ENCODE measurements at regions not wholly inside any gene's neighbourhood (a gene's known extent, or its start where the extent isn't known, plus 50 kb on each side); places are given as distances from the start of the nearest gene placed in this dataset.

GRCh38 chr6:6919173-6919572, 188.6 kb upstream of the RREB1 start:
- DNase-seq (ENCODE audit: low read depth) = no peak

GRCh38 chr6:6920114-6920986, 187.4 kb upstream of the RREB1 start:
- no peak for DNase-seq (ENCODE audit: low read depth)

DNA sequence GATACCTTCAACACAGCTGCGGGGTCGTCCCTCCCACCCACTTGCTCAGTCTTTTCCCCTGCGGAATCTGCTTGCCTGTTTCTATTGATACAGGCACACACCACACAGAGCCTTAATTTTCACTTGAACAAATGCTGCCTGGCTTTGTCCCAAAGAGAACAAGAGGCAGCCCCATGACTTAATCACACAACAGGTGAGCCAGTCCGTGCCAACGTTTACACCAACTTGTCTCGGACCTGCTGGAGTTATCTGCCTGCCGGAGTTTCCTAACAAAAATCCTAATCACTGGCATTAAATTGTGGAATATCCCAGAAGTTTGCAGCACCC, 186.8 kb upstream of the RREB1 start:
- DNase-seq (ENCODE audit: low read depth) = no peak

DNA sequence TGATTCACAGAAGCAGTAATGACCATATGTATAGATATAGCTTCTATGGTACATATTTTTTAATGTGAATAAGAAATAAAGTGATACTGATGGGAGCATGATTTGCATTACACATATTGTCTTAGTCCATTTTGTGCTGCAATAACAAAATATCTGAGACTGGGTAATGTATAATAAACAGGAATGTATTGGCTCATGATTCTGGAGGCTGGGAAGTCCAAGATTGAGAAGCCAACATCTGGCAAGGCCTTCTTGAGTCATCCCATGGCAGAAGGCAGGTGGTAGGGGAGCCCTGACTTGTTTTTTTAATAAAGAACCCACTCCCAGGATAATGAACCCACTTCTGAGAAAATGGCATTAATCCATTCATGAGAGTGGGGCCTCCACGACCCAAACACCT, 185.6 kb upstream of the RREB1 start:
- no peak for DNase-seq (ENCODE audit: low read depth)

GRCh38 chr6:6923605-6924004, 184.2 kb upstream of the RREB1 start:
- no peak for DNase-seq (ENCODE audit: low read depth)

DNA sequence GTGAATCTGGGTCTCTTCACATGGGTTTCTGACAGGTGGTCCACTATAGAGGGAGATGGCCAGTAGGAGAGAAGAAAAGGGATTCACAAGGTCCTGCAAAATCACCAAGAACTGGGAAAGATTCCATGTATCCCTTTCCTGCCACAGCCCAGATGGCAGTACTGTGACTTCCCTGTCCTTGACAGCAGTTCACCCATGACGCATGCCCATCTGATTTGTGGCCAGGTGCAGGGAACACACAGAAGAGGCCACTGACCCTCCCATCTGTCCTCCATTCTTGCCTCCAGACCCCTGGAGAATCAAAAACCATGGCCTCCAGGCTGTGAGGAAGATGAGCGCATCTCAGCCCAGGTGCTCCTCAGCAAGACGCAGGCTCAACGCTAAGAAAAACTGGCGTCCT, 183.1 kb upstream of the RREB1 start:
- DNase-seq (ENCODE audit: low read depth) = no peak

- DNase-seq (ENCODE audit: low read depth) = no peak
These were observed 182.2 kb upstream of the RREB1 start for GRCh38 chr6:6925391-6926164.

- no peak for DNase-seq (ENCODE audit: low read depth)
These were observed 180.9 kb upstream of the RREB1 start for GRCh38 chr6:6926856-6927255.

GRCh38 chr6:6927521-6928361, 180.0 kb upstream of the RREB1 start:
- DNase-seq (ENCODE audit: low read depth) = no peak

GRCh38 chr6:6930223-6930880, 177.4 kb upstream of the RREB1 start:
- no peak for DNase-seq (ENCODE audit: low read depth)

DNA sequence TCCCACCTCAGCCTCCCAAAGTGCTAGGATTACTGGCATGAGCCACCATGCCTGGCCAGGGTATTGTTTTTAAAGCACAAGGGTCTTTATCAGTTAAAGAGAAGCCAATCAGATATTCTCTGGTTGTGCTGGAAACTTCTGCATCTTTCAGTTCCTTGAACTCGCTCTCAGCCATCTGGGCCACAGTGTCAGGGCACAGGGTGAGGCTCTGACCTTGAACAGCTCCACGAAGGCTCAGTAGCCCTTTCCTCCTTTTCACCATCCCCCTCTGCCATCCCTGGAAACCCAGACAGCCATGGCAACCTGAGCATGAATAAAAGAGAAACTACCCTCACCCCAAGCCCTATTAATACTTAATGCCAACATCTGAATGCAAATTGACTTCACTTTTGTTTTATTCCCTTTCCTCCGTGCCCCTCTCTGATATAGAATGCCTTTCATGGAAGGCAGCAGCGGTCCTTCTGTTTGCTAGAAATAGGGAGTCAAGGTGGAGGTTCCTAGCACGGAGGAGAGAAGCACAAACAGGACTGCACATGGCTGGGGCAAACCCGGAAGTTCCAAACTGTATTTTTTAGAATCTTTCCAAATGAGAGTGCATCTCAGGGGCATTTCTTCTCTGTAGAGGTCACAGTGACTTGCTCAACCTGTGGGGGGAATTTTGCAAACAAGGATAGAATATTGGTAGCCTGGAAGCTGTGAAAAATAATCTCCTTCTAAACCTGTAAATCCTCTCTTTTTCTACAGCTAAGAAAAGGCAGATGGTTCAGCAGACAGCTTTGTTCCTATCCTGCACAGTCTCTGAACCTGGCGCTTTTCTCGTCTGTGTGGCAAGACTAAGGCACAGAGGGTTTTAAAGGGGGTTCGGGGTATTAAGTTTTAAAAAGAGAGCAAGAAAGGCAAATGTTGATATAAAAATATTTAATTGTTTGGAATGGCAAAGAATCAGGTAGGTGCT, 176.4 kb upstream of the RREB1 start:
- DNase-seq (ENCODE audit: low read depth) = no peak

- DNase-seq (ENCODE audit: low read depth) = no peak
These were observed 175.4 kb upstream of the RREB1 start for GRCh38 chr6:6932341-6932740.

DNA sequence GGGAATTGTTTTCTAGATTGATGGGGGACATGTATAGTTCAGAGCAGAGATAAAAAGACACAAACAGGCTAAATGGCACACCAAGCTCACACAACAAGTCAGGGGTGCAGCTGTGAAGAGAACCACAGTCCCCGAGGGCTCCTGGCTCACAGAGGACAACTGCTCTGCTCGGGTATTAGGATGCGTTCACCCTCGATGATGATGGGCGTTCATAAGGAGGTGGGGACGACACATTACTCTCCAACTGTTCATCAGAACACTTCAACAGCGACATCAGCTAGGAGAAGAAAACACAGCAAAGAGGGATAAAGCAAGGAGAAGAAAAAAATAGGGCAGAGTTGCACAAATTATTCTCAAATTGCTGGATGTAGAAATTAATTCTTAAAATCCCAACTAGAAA, 174.8 kb upstream of the RREB1 start:
- DNase-seq (ENCODE audit: low read depth) = no peak

DNA sequence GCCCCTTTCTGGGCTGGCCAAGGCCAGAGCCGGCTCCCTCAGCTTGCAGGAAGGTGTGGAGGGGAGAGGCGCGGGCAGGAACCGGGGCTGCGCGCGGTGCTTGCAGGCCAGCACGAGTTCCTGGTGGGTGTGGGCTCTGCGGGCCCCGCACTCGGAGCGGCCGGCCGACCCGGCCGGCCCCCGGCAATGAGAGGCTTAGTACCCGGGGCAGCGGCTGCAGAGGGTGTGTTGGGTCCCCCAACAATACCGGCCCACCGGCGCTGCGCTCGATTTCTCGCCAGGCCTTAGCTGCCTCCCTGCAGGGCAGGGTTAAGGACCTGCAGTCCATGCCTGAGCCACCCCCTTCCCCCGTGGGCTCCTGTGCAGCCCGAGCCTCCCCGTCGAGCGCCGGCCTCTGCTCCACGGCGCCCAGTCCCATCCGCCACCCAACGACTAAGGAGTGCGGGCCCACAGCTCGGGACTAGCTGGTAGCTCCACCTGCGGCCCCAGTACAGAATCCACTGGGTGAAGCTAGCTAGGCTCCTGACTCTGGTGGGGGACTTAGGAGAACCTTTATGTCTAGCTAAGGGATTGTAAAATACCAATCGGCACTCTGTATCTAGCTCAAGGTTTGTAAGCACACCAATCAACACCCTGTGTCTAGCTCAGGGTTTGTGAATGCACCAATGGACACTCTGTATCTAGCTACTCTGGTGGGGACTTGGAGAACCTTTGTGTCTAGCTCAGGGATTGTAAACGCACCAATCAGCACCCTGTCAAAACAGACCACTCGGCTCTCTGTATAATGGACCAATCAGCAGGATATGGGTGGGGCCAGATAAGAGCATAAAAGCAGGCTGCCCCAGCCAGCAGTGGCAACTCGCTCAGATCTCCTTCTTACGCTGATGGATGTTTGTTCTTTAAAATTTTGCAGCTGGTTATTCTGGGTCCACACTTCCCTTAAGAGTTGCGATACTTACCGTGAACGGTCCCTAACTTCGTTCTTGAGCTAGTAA, 167.4 kb upstream of the RREB1 start:
- no peak for DNase-seq (ENCODE audit: low read depth)

DNA sequence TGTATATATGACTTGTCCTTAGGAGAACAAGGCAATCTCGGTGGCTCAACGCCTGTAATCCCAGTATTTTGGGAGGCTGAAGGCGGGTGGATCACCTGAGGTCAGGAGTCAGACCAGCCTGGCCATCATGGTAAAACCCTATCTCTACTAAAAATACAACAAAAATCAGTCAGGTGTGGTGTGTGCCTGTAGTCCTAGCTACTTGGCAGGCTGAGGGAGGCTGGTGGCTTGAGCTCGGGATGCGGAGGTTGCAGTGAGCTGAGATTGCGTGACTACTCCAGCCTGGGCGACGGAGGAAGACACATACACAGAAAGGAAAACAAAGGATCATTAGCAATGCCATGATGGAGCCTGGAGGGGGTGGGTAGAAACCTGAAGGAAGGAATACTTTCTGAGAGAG, 166.6 kb upstream of the RREB1 start:
- DNase-seq (ENCODE audit: low read depth) = no peak

- no peak for DNase-seq (ENCODE audit: low read depth)
These were observed 165.7 kb upstream of the RREB1 start for GRCh38 chr6:6942091-6942490.

GRCh38 chr6:6942831-6943230, 164.9 kb upstream of the RREB1 start:
- DNase-seq (ENCODE audit: low read depth) = no peak

DNA sequence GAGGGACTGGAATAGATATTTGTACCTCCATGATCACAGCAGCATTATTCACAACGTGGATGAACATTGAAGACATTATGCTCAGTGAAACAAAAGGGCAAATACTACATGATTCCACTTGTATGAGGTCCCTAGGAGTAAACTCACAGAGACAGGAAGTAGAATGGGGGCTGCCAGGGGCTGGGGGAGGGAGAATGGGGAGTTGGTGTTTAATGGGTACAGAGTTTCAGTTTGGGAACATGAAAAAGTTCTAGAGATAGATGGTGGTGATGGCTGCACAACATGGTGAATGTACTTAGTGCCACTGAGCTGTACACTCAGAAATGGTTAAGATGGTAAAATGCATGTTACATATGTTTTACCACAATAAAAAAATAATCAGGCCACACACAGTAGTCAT, 164.3 kb upstream of the RREB1 start:
- no peak for DNase-seq (ENCODE audit: low read depth)

Measured in stimulated activated CD8-positive, alpha-beta memory T cell treated with anti-CD3 and anti-CD28 coated beads, Interleukin-15, amount 100 ng/mL, for 24 hours (primary cell).